Lower lobe of right lung (tissue), 2 donors: ENCODE measurements at regions not wholly inside any gene's neighbourhood (a gene's known extent, or its start where the extent isn't known, plus 50 kb on each side); places are given as distances from the start of the nearest gene placed in this dataset.

Experiments used
- ATAC-seq, 2 donors: fragments of 200-7000 bp; cut with Tn5 transposase; one replicate each; pipeline ENCODE4 v1.9.1; 2020 to 2022; ENCODE audit warnings: mild to moderate bottlenecking in 2 of 2, moderate library complexity in 2 of 2
- DNase-seq: peaks from one replicate; pipeline ENCODE4 v3.0.0-alpha.2; 2020
- H3K27ac ChIP-seq: fragments of 200-600 bp; one replicate; pipeline ENCODE4 v1.8.0; 2022
- H3K27me3 ChIP-seq: fragments of 200-600 bp; one replicate; pipeline ENCODE4 v1.8.0; 2022; ENCODE audit warnings: low read depth
- H3K36me3 ChIP-seq: fragments of 200-600 bp; one replicate; pipeline ENCODE4 v1.8.0; 2022; ENCODE audit warnings: mild to moderate bottlenecking
- H3K4me1 ChIP-seq: fragments of 200-600 bp; one replicate; pipeline ENCODE4 v1.8.0; 2022
- H3K4me3 ChIP-seq: fragments of 200-600 bp; one replicate; pipeline ENCODE4 v1.8.0; 2022; ENCODE audit warnings: mild to moderate bottlenecking
- H3K9me3 ChIP-seq: fragments of 200-600 bp; one replicate; pipeline ENCODE4 v1.8.0; 2022
- CTCF ChIP-seq: fragments of 200-600 bp; IDR thresholded peaks from one replicate; pipeline ENCODE4 v1.8.0; 2022; ENCODE audit warnings: antibody characterized with exemption, mild to moderate bottlenecking
- intact Hi-C: fragments of 100-400 bp; cut with DNase I; formaldehyde crosslinking; loops from one replicate; pipeline ENCODE4 v1.11.0; 2022
- donor health status: DM: no; HTN: yes; CAD: no; lungs with severe emphysema.

- Histone ChIP-seq H3K4me1 (no peaks in the 10 kb centered on the region), H3K9me3 (no peaks in the 10 kb centered on the region), H3K36me3 (no peaks in the 10 kb centered on the region), H3K27me3 (peaks cover 24% of the 10 kb centered on the region), H3K27ac (no peak overlapping the region), H3K4me3 (no peak overlapping the region)
- intact Hi-C loops: no loop called here
- no peak for DNase-seq
- no peak for TF ChIP-seq CTCF
- ATAC-seq: no peak
Observed at GRCh38 chr20:62532921-62533320, 57.1 kb upstream of the GATA5 start.

GRCh38 chr20:62533591-62534495 is 58.0 kb upstream of the GATA5 start:
- Histone ChIP-seq H3K27ac (no peak overlapping the region), H3K9me3 (no peaks in the 10 kb centered on the region), H3K27me3 (peaks cover 23% of the 10 kb centered on the region), H3K36me3 (no peaks in the 10 kb centered on the region), H3K4me1 (no peaks in the 10 kb centered on the region), H3K4me3 (no peak overlapping the region)
- TF ChIP-seq CTCF: no peak
- intact Hi-C loops: no loop called here
- ATAC-seq (no peak), DNase-seq (no peak)

GRCh38 chr20:62534526-62535221 is 58.9 kb upstream of the GATA5 start:
- TF ChIP-seq CTCF: no peak
- intact Hi-C loops: no loop called here
- DNase-seq: no peak
- ATAC-seq: no peak
- H3K9me3 ChIP-seq: no peaks in the 10 kb centered on the region
- H3K27me3 ChIP-seq: peaks cover 25% of the 10 kb centered on the region
- no peak overlapping the region for H3K4me3 ChIP-seq
- H3K4me1 ChIP-seq: no peaks in the 10 kb centered on the region
- H3K36me3 ChIP-seq: no peaks in the 10 kb centered on the region
- no peak overlapping the region for H3K27ac ChIP-seq

- Histone ChIP-seq H3K9me3 (no peaks in the 10 kb centered on the region), H3K4me1 (no peaks in the 10 kb centered on the region), H3K4me3 (no peak overlapping the region), H3K27ac (no peak overlapping the region), H3K27me3 (peaks cover 29% of the 10 kb centered on the region), H3K36me3 (no peaks in the 10 kb centered on the region)
- ATAC-seq (no peak), DNase-seq (no peak)
- no peak for TF ChIP-seq CTCF
- intact Hi-C loops: no loop called here
Observed at GRCh38 chr20:62535282-62535811, 59.6 kb upstream of the GATA5 start.

GRCh38 chr20:62535964-62536363 is 60.2 kb upstream of the GATA5 start:
- intact Hi-C loops: no loop called here
- Histone ChIP-seq H3K9me3 (no peaks in the 10 kb centered on the region), H3K36me3 (no peaks in the 10 kb centered on the region), H3K27ac (no peak overlapping the region), H3K4me3 (no peak overlapping the region), H3K27me3 (peaks cover 29% of the 10 kb centered on the region), H3K4me1 (no peaks in the 10 kb centered on the region)
- ATAC-seq (no peak), DNase-seq (no peak)
- TF ChIP-seq CTCF: no peak
